ENCODE measurements at regions not wholly inside any gene's neighbourhood (a gene's known extent, or its start where the extent isn't known, plus 50 kb on each side); places are given as distances from the start of the nearest gene placed in this dataset.

DNA sequence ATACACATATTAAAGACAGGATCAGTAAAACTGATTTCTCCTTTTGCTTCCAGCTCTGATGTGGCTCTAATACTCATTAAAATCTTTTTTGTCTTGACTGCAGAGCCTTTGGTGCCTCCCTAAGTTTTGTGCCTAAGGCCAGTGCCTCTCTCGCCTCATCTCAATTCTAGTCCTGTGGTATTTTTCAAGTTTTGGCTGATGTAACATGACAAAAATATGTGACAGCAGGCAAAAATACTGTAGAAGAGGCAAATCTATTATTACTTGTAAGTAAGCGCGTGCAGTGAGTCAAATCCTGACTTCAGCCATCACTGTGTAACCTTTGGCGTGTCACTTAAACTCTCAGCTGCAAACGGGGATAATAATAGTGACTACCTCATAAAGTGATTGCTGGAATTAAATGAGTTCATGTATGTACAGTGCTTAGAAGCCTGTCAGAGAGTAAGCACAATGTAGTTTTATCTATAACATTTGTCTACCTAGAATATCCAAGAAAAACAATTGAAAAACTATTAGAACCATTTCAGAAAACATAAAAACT, 74.0 kb downstream of the MAB21L3 start:
- H3K36me3 ChIP-seq (ENCODE audit: control insufficient read depth in 2 of 2, extremely low read depth in 1 of 2, insufficient read depth in 2 of 2, low read length in 2 of 2) = no peaks in the 10 kb centered on the region
- H2AFZ ChIP-seq (ENCODE audit: control insufficient read depth, low read length) = no peak overlapping the region
- no peak for FAIRE-seq
- H3K27me3 ChIP-seq (ENCODE audit: control insufficient read depth, extremely low read depth, insufficient read depth, low read length) = peaks cover 3% of the 10 kb centered on the region
- no peaks in the 10 kb centered on the region for H3K9me3 ChIP-seq (ENCODE audit: control insufficient read depth, low read depth, low read length)
- no peaks in the 10 kb centered on the region for H3K9me1 ChIP-seq (ENCODE audit: control insufficient read depth, extremely low read depth, insufficient read depth, low read length)
- no peaks in the 10 kb centered on the region for H3K79me2 ChIP-seq (ENCODE audit: control insufficient read depth, insufficient read depth, low read length)
- no peak overlapping the region for H3K4me2 ChIP-seq (ENCODE audit: control insufficient read depth, extremely low read depth, insufficient read depth, low read depth, low read length)
- dilution Hi-C loops (cut with MboI; ENCODE audit: extremely low pct_ligation_motif_present, low sequenced_read_pairs) = no loop called here
- no peaks in the 10 kb centered on the region for H4K20me1 ChIP-seq (ENCODE audit: control insufficient read depth, extremely low read depth, insufficient read depth, low read length)
- no peak for DNase-seq (ENCODE audit: low read depth, low spot score)
- no peak overlapping the region for H3K9ac ChIP-seq (ENCODE audit: control insufficient read depth, extremely low read depth, insufficient read depth, low read length)
- TF ChIP-seq EZH2 (IDR thresholded peaks at IDR 0.05; ENCODE audit: low read length) = no peak
- TF ChIP-seq CTCF (optimal IDR thresholded peaks at IDR 0.05 in 1 of 3, IDR thresholded peaks at IDR 0.05 in 1 of 3, conservative IDR thresholded peaks at IDR 0.05 in 1 of 3; ENCODE audit: extremely low read depth in 1 of 3, insufficient read depth in 2 of 3, low read length in 3 of 3) = no peak
- no peak overlapping the region for H3K4me3 ChIP-seq (ENCODE audit: control insufficient read depth in 2 of 3, extremely low read depth in 1 of 3, insufficient read depth in 2 of 3, low read depth in 1 of 3, low read length in 3 of 3)
- H3K27ac ChIP-seq (ENCODE audit: control insufficient read depth, insufficient read depth, low read length) = no peak overlapping the region
- no peaks in the 10 kb centered on the region for H3K4me1 ChIP-seq (ENCODE audit: control insufficient read depth, extremely low read depth, insufficient read depth, low read length)

DNA sequence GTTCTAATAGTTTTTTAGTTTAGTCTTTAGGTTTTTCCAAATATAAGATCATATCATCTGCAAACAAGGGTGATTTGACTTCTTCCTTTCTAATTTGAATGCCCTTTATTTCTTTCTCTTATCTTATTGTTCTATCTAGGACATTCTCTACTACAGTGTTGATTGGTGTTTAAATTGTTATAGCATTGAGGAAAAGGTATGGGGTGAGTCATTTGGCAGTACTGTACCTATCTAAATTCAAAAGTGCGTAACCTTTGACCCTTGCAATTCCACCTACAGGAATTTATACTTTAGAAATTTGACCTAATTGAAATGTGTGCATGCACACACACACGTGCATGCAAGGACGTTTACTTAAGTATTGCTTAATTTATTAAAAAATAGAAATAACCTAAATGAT, 78.3 kb downstream of the MAB21L3 start:
- no peak overlapping the region for H3K9ac ChIP-seq (ENCODE audit: control insufficient read depth, extremely low read depth, insufficient read depth, low read length)
- H3K27ac ChIP-seq (ENCODE audit: control insufficient read depth, insufficient read depth, low read length) = no peak overlapping the region
- H3K27me3 ChIP-seq (ENCODE audit: control insufficient read depth, extremely low read depth, insufficient read depth, low read length) = no peaks in the 10 kb centered on the region
- no peaks in the 10 kb centered on the region for H3K4me1 ChIP-seq (ENCODE audit: control insufficient read depth, extremely low read depth, insufficient read depth, low read length)
- H3K4me3 ChIP-seq (ENCODE audit: control insufficient read depth in 2 of 3, extremely low read depth in 1 of 3, insufficient read depth in 2 of 3, low read depth in 1 of 3, low read length in 3 of 3) = no peak overlapping the region
- H3K36me3 ChIP-seq (ENCODE audit: control insufficient read depth in 2 of 2, extremely low read depth in 1 of 2, insufficient read depth in 2 of 2, low read length in 2 of 2) = no peaks in the 10 kb centered on the region
- no peaks in the 10 kb centered on the region for H3K9me1 ChIP-seq (ENCODE audit: control insufficient read depth, extremely low read depth, insufficient read depth, low read length)
- H4K20me1 ChIP-seq (ENCODE audit: control insufficient read depth, extremely low read depth, insufficient read depth, low read length) = no peaks in the 10 kb centered on the region
- TF ChIP-seq EZH2 (IDR thresholded peaks at IDR 0.05; ENCODE audit: low read length) (no peak), CTCF (optimal IDR thresholded peaks at IDR 0.05 in 1 of 3, IDR thresholded peaks at IDR 0.05 in 1 of 3, conservative IDR thresholded peaks at IDR 0.05 in 1 of 3; ENCODE audit: extremely low read depth in 1 of 3, insufficient read depth in 2 of 3, low read length in 3 of 3) (no peak)
- H3K79me2 ChIP-seq (ENCODE audit: control insufficient read depth, insufficient read depth, low read length) = no peaks in the 10 kb centered on the region
- dilution Hi-C loops (cut with MboI; ENCODE audit: extremely low pct_ligation_motif_present, low sequenced_read_pairs) = no loop called here
- no peak for FAIRE-seq
- DNase-seq (ENCODE audit: low read depth, low spot score) = no peak
- no peak overlapping the region for H3K4me2 ChIP-seq (ENCODE audit: control insufficient read depth, extremely low read depth, insufficient read depth, low read depth, low read length)
- H2AFZ ChIP-seq (ENCODE audit: control insufficient read depth, low read length) = no peak overlapping the region
- H3K9me3 ChIP-seq (ENCODE audit: control insufficient read depth, low read depth, low read length) = no peaks in the 10 kb centered on the region
